OCI-LY1 (cell line): ENCODE measurements at regions not wholly inside any gene's neighbourhood (a gene's known extent, or its start where the extent isn't known, plus 50 kb on each side); places are given as distances from the start of the nearest gene placed in this dataset.

ENCODE experiments used
- H2AFZ ChIP-seq: fragments of 200-600 bp; sonication (generic), shearing (Covaris generic); 2 replicates; pipeline ENCODE4 v1.6.0; 2014; ENCODE audit warnings: antibody characterized with exemption, mild to moderate bottlenecking, low read length
- H3F3A ChIP-seq: fragments of 200-600 bp; sonication (generic), shearing (Covaris generic); 2 replicates; pipeline ENCODE4 v1.6.0; 2014; ENCODE audit warnings: mild to moderate bottlenecking, antibody characterized with exemption, low read length, moderate library complexity; ENCODE audit not compliant: insufficient read depth
- H3K27ac ChIP-seq: fragments of 200-600 bp; sonication (generic); 2 replicates; pipeline ENCODE4 v1.5.1; 2014; ENCODE audit warnings: low read length, mixed run types, mild to moderate bottlenecking, low read depth; ENCODE audit not compliant: poor library complexity, severe bottlenecking
- H3K27me3 ChIP-seq: fragments of 200-600 bp; sonication (generic); 2 replicates; pipeline ENCODE4 v1.6.0; 2014; ENCODE audit warnings: antibody characterized with exemption, mild to moderate bottlenecking, low read length, moderate library complexity; ENCODE audit not compliant: insufficient read depth
- H3K36me3 ChIP-seq: fragments of 200-600 bp; sonication (generic); 2 replicates; pipeline ENCODE4 v1.6.1; 2014; ENCODE audit warnings: mild to moderate bottlenecking, antibody characterized with exemption, low read length, moderate library complexity, mixed read lengths; ENCODE audit not compliant: insufficient read depth
- H3K4me1 ChIP-seq: fragments of 200-600 bp; sonication (generic); 2 replicates; pipeline ENCODE4 v1.5.1; 2014; ENCODE audit warnings: mild to moderate bottlenecking, low read length, moderate library complexity; ENCODE audit not compliant: insufficient read depth, severe bottlenecking
- H3K4me2 ChIP-seq: fragments of 200-600 bp; sonication (generic), shearing (Covaris generic); 2 replicates; pipeline ENCODE4 v1.6.1; 2014; ENCODE audit warnings: low read length
- H3K4me3 ChIP-seq: fragments of 200-600 bp; sonication (generic); 2 replicates; pipeline ENCODE4 v1.5.1; 2014; ENCODE audit warnings: low read length, low read depth, mild to moderate bottlenecking, mixed read lengths; ENCODE audit not compliant: poor library complexity, severe bottlenecking
- H3K79me2 ChIP-seq: fragments of 200-600 bp; shearing (Covaris generic); 2 replicates; pipeline ENCODE4 v1.6.1; 2016; ENCODE audit warnings: mixed run types, low read length, mixed read lengths; ENCODE audit not compliant: insufficient read depth
- H3K9ac ChIP-seq: fragments of 200-600 bp; sonication (generic), shearing (Covaris generic); 2 replicates; pipeline ENCODE4 v1.6.1; 2014; ENCODE audit warnings: mild to moderate bottlenecking, low read length, mixed read lengths
- H3K9me2 ChIP-seq: fragments of 200-600 bp; sonication (generic), shearing (Covaris generic); 2 replicates; pipeline ENCODE4 v1.6.1; 2014; ENCODE audit warnings: low read depth, mild to moderate bottlenecking, low read length, mixed read lengths
- H3K9me3 ChIP-seq: fragments of 200-600 bp; shearing (Covaris generic); 2 replicates; pipeline ENCODE4 v1.6.1; 2014; ENCODE audit warnings: low read length, mixed read lengths
- H4K20me1 ChIP-seq: fragments of 200-600 bp; sonication (generic), shearing (Covaris generic); 2 replicates; pipeline ENCODE4 v1.6.0; 2016; ENCODE audit warnings: mild to moderate bottlenecking, low read length; ENCODE audit not compliant: insufficient read depth
- EZH2 ChIP-seq: fragments of 200-600 bp; sonication (generic), shearing (Covaris generic); IDR thresholded peaks from 2 replicates; pipeline ENCODE4 v1.8.0; 2017; ENCODE audit warnings: borderline replicate concordance, mixed run types, mild to moderate bottlenecking, antibody characterized with exemption, low read length, moderate library complexity, mixed read lengths
- TF ChIP-seq, protein P1 (sequence below): fragments of 200-600 bp; sonication (generic), shearing (Covaris generic); IDR thresholded peaks from 2 replicates; pipeline ENCODE4 v1.5.1; 2017; ENCODE audit warnings: mild to moderate bottlenecking, antibody characterized with exemption, low read length, moderate library complexity, mixed read lengths

DNA sequence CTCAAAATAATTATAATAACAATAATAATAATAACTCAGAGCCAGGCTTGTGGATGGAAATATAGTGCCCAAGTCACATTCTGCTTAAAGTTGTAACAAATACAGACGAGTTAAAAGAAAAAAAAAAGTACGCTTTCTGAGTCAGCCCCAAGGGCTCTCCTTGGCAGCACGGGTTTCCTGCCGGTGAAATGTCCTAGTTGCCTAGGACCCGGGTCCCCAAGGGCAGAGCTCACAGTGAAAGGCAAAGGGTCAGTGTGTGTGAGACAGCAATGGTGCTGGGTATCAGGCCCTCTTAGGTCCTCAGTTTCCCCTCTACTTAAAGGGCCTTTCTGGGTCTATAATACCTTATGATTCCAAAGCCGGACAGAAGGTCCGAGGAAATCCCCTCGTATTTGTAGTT is 96.3 kb upstream of the CLMN start:
- Histone ChIP-seq H4K20me1 (no peaks in the 10 kb centered on the region), H3K79me2 (no peaks in the 10 kb centered on the region), H3K4me2 (no peak overlapping the region), H3K36me3 (no peaks in the 10 kb centered on the region), H3K27ac (no peak overlapping the region), H3K9me2 (no peaks in the 10 kb centered on the region), H3K4me3 (no peak overlapping the region), H2AFZ (no peak overlapping the region), H3K4me1 (no peaks in the 10 kb centered on the region), H3K27me3 (no peaks in the 10 kb centered on the region), H3K9me3 (no peaks in the 10 kb centered on the region), H3K9ac (no peak overlapping the region), H3F3A (no peaks in the 10 kb centered on the region)
- TF ChIP-seq EZH2 = no peak
- TF ChIP-seq, protein P1, sequence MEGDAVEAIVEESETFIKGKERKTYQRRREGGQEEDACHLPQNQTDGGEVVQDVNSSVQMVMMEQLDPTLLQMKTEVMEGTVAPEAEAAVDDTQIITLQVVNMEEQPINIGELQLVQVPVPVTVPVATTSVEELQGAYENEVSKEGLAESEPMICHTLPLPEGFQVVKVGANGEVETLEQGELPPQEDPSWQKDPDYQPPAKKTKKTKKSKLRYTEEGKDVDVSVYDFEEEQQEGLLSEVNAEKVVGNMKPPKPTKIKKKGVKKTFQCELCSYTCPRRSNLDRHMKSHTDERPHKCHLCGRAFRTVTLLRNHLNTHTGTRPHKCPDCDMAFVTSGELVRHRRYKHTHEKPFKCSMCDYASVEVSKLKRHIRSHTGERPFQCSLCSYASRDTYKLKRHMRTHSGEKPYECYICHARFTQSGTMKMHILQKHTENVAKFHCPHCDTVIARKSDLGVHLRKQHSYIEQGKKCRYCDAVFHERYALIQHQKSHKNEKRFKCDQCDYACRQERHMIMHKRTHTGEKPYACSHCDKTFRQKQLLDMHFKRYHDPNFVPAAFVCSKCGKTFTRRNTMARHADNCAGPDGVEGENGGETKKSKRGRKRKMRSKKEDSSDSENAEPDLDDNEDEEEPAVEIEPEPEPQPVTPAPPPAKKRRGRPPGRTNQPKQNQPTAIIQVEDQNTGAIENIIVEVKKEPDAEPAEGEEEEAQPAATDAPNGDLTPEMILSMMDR = no peak

DNA sequence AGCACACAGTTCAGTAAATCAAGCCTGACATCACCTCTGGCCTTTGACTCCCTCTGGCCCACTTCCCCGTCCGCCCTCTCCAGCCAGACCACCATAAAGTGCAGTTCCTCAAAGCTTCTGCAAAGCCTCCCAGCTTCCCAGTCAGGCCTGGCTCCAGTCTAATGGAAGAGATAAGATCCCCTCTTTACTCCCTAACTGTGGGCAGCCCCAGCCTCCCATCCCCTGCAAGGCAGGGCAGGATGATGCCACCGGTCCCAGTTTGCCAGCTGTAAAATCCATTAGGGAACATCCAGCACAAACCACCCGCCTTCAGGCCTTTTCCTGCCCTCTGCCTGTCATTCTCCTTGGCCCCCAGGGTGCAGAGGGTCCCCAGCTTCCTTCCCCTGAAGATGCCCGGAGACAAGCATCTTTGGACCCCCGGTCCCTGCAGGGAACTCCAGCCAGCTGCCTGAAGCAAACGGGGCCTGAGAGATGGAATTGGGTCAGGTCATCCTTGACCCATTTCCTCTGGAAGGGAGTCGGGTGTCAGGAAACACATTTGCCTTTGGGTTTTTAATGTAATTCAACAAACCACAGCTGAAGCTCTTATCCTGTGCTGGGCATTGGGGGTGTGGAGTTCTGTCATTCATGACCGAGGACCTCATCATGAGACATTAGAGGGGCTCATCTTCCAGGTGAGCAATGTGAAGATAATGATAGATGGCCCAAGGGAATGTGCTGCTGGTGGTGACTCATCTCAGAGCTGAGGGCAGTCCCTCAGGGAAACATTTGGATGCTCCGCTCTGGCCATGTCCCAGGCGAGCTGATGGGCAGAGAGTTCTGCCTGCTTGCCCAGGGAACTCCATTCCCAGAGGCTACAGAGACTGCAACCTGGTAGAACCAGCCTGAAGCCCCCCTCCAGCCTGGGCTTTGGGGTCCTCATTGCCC is 93.8 kb upstream of the CLMN start:
- Histone ChIP-seq H3K9me2 (no peaks in the 10 kb centered on the region), H3K4me2 (no peak overlapping the region), H3K27me3 (no peaks in the 10 kb centered on the region), H3K79me2 (no peaks in the 10 kb centered on the region), H3K4me3 (no peak overlapping the region), H3F3A (no peaks in the 10 kb centered on the region), H3K27ac (no peak overlapping the region), H3K9ac (no peak overlapping the region), H4K20me1 (no peaks in the 10 kb centered on the region), H3K9me3 (no peaks in the 10 kb centered on the region), H2AFZ (no peak overlapping the region), H3K36me3 (no peaks in the 10 kb centered on the region), H3K4me1 (no peaks in the 10 kb centered on the region)
- TF ChIP-seq, protein P1 = no peak

DNA sequence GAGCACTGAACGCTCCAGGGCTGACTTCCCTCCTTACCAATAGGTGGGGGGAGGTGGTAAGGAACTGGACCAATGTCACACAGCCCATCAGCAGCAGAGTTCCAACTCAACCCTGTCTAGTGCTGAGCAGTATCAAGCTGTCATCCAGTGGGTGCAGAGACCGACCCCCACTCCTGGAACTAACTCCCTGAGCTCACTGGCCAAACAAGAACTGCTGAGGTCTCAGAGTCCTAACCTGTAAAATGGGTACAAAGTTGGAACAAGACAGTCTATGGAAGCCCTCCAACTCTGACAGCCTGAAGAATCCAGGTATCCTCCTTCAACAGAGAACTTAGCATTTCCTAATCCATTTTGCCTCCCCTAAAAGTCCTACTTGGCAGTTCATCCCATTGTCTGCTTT is 91.1 kb upstream of the CLMN start:
- Histone ChIP-seq H3K9me3 (no peaks in the 10 kb centered on the region), H3K36me3 (no peaks in the 10 kb centered on the region), H3K4me2 (no peak overlapping the region), H2AFZ (no peak overlapping the region), H3K9me2 (no peaks in the 10 kb centered on the region), H3K9ac (no peak overlapping the region), H3K4me1 (no peaks in the 10 kb centered on the region), H3K79me2 (no peaks in the 10 kb centered on the region), H3F3A (no peaks in the 10 kb centered on the region), H4K20me1 (no peaks in the 10 kb centered on the region), H3K27me3 (no peaks in the 10 kb centered on the region), H3K27ac (no peak overlapping the region), H3K4me3 (no peak overlapping the region)
- TF ChIP-seq, protein P1 = no peak
